ENCODE measurements at regions not wholly inside any gene's neighbourhood (a gene's known extent, or its start where the extent isn't known, plus 50 kb on each side); places are given as distances from the start of the nearest gene placed in this dataset.

- Histone ChIP-seq H3K36me3 (replicated peaks in 1 of 2; ENCODE audit: control insufficient read depth in 1 of 2, insufficient read depth in 2 of 2, low read length in 2 of 2) (no peaks in the 10 kb centered on the region), H3K79me2 (ENCODE audit: insufficient read depth, low read length) (no peaks in the 10 kb centered on the region), H2AFZ (ENCODE audit: low read length) (no peak overlapping the region), H3K27me3 (ENCODE audit: control insufficient read depth in 1 of 2, insufficient read depth in 2 of 2, low read length in 2 of 2) (no peaks in the 10 kb centered on the region), H3K4me1 (ENCODE audit: insufficient read depth, low read length) (no peaks in the 10 kb centered on the region), H3K4me2 (ENCODE audit: low read depth, low read length) (no peak overlapping the region), H3K27ac (ENCODE audit: extremely low read length, insufficient read depth, low read length) (no peak overlapping the region), H4K20me1 (ENCODE audit: insufficient read depth, low read length) (no peaks in the 10 kb centered on the region), H3K4me3 (replicated peaks in 1 of 3; ENCODE audit: insufficient read depth in 1 of 3, low read depth in 2 of 3, low read length in 3 of 3) (no peak overlapping the region), H3K9ac (ENCODE audit: insufficient read depth, low read depth, low read length) (no peak overlapping the region), H3K9me3 (ENCODE audit: low read length) (no peaks in the 10 kb centered on the region)
- in situ Hi-C loops (cut with HindIII; ENCODE audit: extremely low pct_ligation_motif_present, low pct_unique_long_range_greater_than_20kb): no loop called here
- no peak for FAIRE-seq
- TF ChIP-seq USF2 (IDR thresholded peaks at IDR 0.05; ENCODE audit: low read depth, low read length): no peak
- TF ChIP-seq USF2 (CRISPR knock-in tag; IDR thresholded peaks at IDR 0.05; ENCODE audit: borderline replicate concordance): no peak
- TF ChIP-seq ZFY (CRISPR knock-in tag; IDR thresholded peaks at IDR 0.05): no peak
- TF ChIP-seq AKAP8 (CRISPR knock-in tag; IDR thresholded peaks at IDR 0.05): no peak
- TF ChIP-seq CENPX (CRISPR knock-in tag; IDR thresholded peaks at IDR 0.05): no peak
- TF ChIP-seq MATR3 (CRISPR knock-in tag; IDR thresholded peaks at IDR 0.05): no peak
- no peak for TF ChIP-seq E2F1 (CRISPR knock-in tag; IDR thresholded peaks at IDR 0.05)
- TF ChIP-seq HDAC6 (IDR thresholded peaks at IDR 0.05; ENCODE audit: low read depth, low read length): no peak
- no peak for TF ChIP-seq GATAD2A (CRISPR knock-in tag; IDR thresholded peaks at IDR 0.05)
- no peak for TF ChIP-seq ZNF598 (CRISPR knock-in tag; IDR thresholded peaks at IDR 0.05; ENCODE audit: borderline replicate concordance)
- no peak for TF ChIP-seq SKI (IDR thresholded peaks at IDR 0.05; ENCODE audit: partially characterized antibody)
- TF ChIP-seq TSC22D2 (CRISPR knock-in tag; IDR thresholded peaks at IDR 0.05; ENCODE audit: borderline replicate concordance): no peak
- no peak for TF ChIP-seq ZNF83 (CRISPR knock-in tag; IDR thresholded peaks at IDR 0.05; ENCODE audit: borderline replicate concordance)
- no peak for TF ChIP-seq MLLT10 (CRISPR knock-in tag; IDR thresholded peaks at IDR 0.05)
- no peak for TF ChIP-seq MEF2D (CRISPR knock-in tag; IDR thresholded peaks at IDR 0.05)
- ChIA-PET CTCF (ENCODE audit: low intra/inter-chr PET ratio, low total read pairs) (no interaction called here), POLR2A (no interaction called here)
- DNase-seq (ENCODE audit: low spot score): no peak
- no peak for ATAC-seq
- no TSS peak for BruUV-seq (replicated peaks)
- intact Hi-C loops (cut with micrococcal nuclease; ENCODE audit: unreplicated experiment): no loop called here
Measured at GRCh38 chr18:45137087-45137419, 456.4 kb downstream of the SETBP1 start.
